ENCODE measurements at regions not wholly inside any gene's neighbourhood (a gene's known extent, or its start where the extent isn't known, plus 50 kb on each side); places are given as distances from the start of the nearest gene placed in this dataset.

GRCh38 chr12:45634273-45634917 lies 95.1 kb upstream of the ARID2 start:
- no peak for ATAC-seq

GRCh38 chr12:45637242-45637641 lies 92.3 kb upstream of the ARID2 start:
- no peak for ATAC-seq

- ATAC-seq: no peak
Measured at GRCh38 chr12:45637706-45638105, 91.8 kb upstream of the ARID2 start.

- ATAC-seq: no peak
Measured at GRCh38 chr12:45638386-45638785, 91.1 kb upstream of the ARID2 start.

- peak; percentile 45 for ATAC-seq
Measured at GRCh38 chr12:45644541-45644940, 85.0 kb upstream of the ARID2 start.

GRCh38 chr12:45646851-45647581 lies 82.5 kb upstream of the ARID2 start:
- no peak for ATAC-seq

GRCh38 chr12:45648070-45648469 lies 81.4 kb upstream of the ARID2 start:
- no peak for ATAC-seq

GRCh38 chr12:45651029-45651428 lies 78.5 kb upstream of the ARID2 start:
- no peak for ATAC-seq

- ATAC-seq: no peak
Measured at GRCh38 chr12:45654002-45654665, 75.4 kb upstream of the ARID2 start.

GRCh38 chr12:45655186-45655585 lies 74.3 kb upstream of the ARID2 start:
- peak; percentile 84 for ATAC-seq

- ATAC-seq: no peak
Measured at GRCh38 chr12:45655743-45656142, 73.8 kb upstream of the ARID2 start.

GRCh38 chr12:45658020-45658419 lies 71.5 kb upstream of the ARID2 start:
- no peak for ATAC-seq

GRCh38 chr12:45660330-45660729 lies 69.2 kb upstream of the ARID2 start:
- ATAC-seq: peak; percentile 79

GRCh38 chr12:45663455-45663854 lies 66.1 kb upstream of the ARID2 start:
- no peak for ATAC-seq

- ATAC-seq: no peak
Measured at GRCh38 chr12:45665941-45666340, 63.6 kb upstream of the ARID2 start.

- ATAC-seq: no peak
Measured at GRCh38 chr12:45666396-45666795, 63.1 kb upstream of the ARID2 start.

GRCh38 chr12:45666816-45667215 lies 62.7 kb upstream of the ARID2 start:
- no peak for ATAC-seq

- ATAC-seq: no peak
Measured at GRCh38 chr12:45667761-45668160, 61.7 kb upstream of the ARID2 start.

GRCh38 chr12:45668641-45669040 lies 60.9 kb upstream of the ARID2 start:
- ATAC-seq: no peak

- ATAC-seq: no peak
Measured at GRCh38 chr12:45669093-45669492, 60.4 kb upstream of the ARID2 start.

GRCh38 chr12:45669792-45670191 lies 59.7 kb upstream of the ARID2 start:
- ATAC-seq: no peak

- no peak for ATAC-seq
Measured at GRCh38 chr12:45670346-45671065, 59.0 kb upstream of the ARID2 start.

- ATAC-seq: no peak
Measured at GRCh38 chr12:45671254-45671653, 58.3 kb upstream of the ARID2 start.
